ENCODE measurements at regions not wholly inside any gene's neighbourhood (a gene's known extent, or its start where the extent isn't known, plus 50 kb on each side); places are given as distances from the start of the nearest gene placed in this dataset.

- H3K4me1 Mint-ChIP-seq (ENCODE audit: low read depth): no peaks in the 10 kb centered on the region
- H3K9me3 Mint-ChIP-seq (ENCODE audit: low read depth): no peaks in the 10 kb centered on the region
- H3K27me3 Mint-ChIP-seq: peaks cover 8% of the 10 kb centered on the region
- no peak overlapping the region for H3K27ac Mint-ChIP-seq
- H3K36me3 Mint-ChIP-seq: no peaks in the 10 kb centered on the region
- no peak overlapping the region for H3K4me3 Mint-ChIP-seq
Observed at GRCh38 chr1:90778486-90778885, 61.4 kb upstream of the BARHL2 start.

GRCh38 chr1:90773812-90774211 lies 56.7 kb upstream of the BARHL2 start:
- peaks cover 12% of the 10 kb centered on the region for H3K27me3 Mint-ChIP-seq
- H3K4me3 Mint-ChIP-seq: no peak overlapping the region
- no peaks in the 10 kb centered on the region for H3K36me3 Mint-ChIP-seq
- H3K4me1 Mint-ChIP-seq (ENCODE audit: low read depth): no peaks in the 10 kb centered on the region
- H3K27ac Mint-ChIP-seq: no peak overlapping the region
- no peaks in the 10 kb centered on the region for H3K9me3 Mint-ChIP-seq (ENCODE audit: low read depth)

GRCh38 chr1:90768826-90769225 lies 51.7 kb upstream of the BARHL2 start:
- Mint-ChIP-seq H3K27ac (no peak overlapping the region), H3K36me3 (no peaks in the 10 kb centered on the region), H3K4me1 (ENCODE audit: low read depth) (no peaks in the 10 kb centered on the region), H3K27me3 (peaks cover 23% of the 10 kb centered on the region), H3K4me3 (no peak overlapping the region), H3K9me3 (ENCODE audit: low read depth) (no peaks in the 10 kb centered on the region)

GRCh38 chr1:90768098-90768497 lies 51.0 kb upstream of the BARHL2 start:
- H3K27me3 Mint-ChIP-seq: peaks cover 23% of the 10 kb centered on the region
- no peaks in the 10 kb centered on the region for H3K36me3 Mint-ChIP-seq
- H3K4me3 Mint-ChIP-seq: no peak overlapping the region
- H3K9me3 Mint-ChIP-seq (ENCODE audit: low read depth): no peaks in the 10 kb centered on the region
- no peak overlapping the region for H3K27ac Mint-ChIP-seq
- no peaks in the 10 kb centered on the region for H3K4me1 Mint-ChIP-seq (ENCODE audit: low read depth)

Measured in activated naive CD8-positive, alpha-beta T cell (primary cell).